GM21619 (cell line): ENCODE measurements at regions not wholly inside any gene's neighbourhood (a gene's known extent, or its start where the extent isn't known, plus 50 kb on each side); places are given as distances from the start of the nearest gene placed in this dataset.
"Not testable (repeated sequence)": the region's sequence is repeated elsewhere in the genome, so short reads cannot be mapped to it uniquely, and the experiment has no call there.

Source experiments
- ATAC-seq: cut with Tn5 transposase; IDR thresholded peaks from one replicate; pipeline ENCODE4 v1.9.1; 2021; ENCODE audit not compliant: unreplicated experiment

GRCh38 chr4:159547645-159548308 lies 444.9 kb downstream of the RAPGEF2 start:
- ATAC-seq = no peak

- ATAC-seq = no peak
These were observed 446.2 kb downstream of the RAPGEF2 start for GRCh38 chr4:159549098-159549518.

- ATAC-seq = no peak
These were observed 448.4 kb downstream of the RAPGEF2 start for GRCh38 chr4:159551281-159551680.

GRCh38 chr4:159552979-159553768 lies 450.3 kb downstream of the RAPGEF2 start:
- no peak for ATAC-seq

- ATAC-seq = no peak
These were observed 453.0 kb downstream of the RAPGEF2 start for GRCh38 chr4:159555873-159556272.

GRCh38 chr4:159562366-159562765 lies 459.5 kb downstream of the RAPGEF2 start:
- ATAC-seq = no peak

- no peak for ATAC-seq
These were observed 460.4 kb downstream of the RAPGEF2 start for GRCh38 chr4:159563257-159563656.

- ATAC-seq = no peak
These were observed 461.7 kb downstream of the RAPGEF2 start for GRCh38 chr4:159564615-159565014.

- no peak for ATAC-seq
These were observed 463.9 kb downstream of the RAPGEF2 start for GRCh38 chr4:159566786-159567185.

- no peak for ATAC-seq
These were observed 474.4 kb downstream of the RAPGEF2 start for GRCh38 chr4:159577241-159577640.

- ATAC-seq = no peak
These were observed 479.8 kb downstream of the RAPGEF2 start for GRCh38 chr4:159582685-159583084.

GRCh38 chr4:159592898-159593556 lies 490.1 kb downstream of the RAPGEF2 start:
- no peak for ATAC-seq

- ATAC-seq = no peak
These were observed 490.8 kb downstream of the RAPGEF2 start for GRCh38 chr4:159593681-159594080.

- no peak for ATAC-seq
These were observed 491.7 kb downstream of the RAPGEF2 start for GRCh38 chr4:159594576-159594975.

GRCh38 chr4:159595101-159595500 lies 492.2 kb downstream of the RAPGEF2 start:
- not testable (repeated sequence) for ATAC-seq

GRCh38 chr4:159598602-159599001 lies 495.7 kb downstream of the RAPGEF2 start:
- no peak for ATAC-seq

- ATAC-seq = no peak
These were observed 497.2 kb downstream of the RAPGEF2 start for GRCh38 chr4:159600061-159600460.

- ATAC-seq = no peak
These were observed 501.9 kb downstream of the RAPGEF2 start for GRCh38 chr4:159604781-159605180.

- no peak for ATAC-seq
These were observed 504.0 kb downstream of the RAPGEF2 start for GRCh38 chr4:159606835-159607234.

GRCh38 chr4:159607809-159608208 lies 504.9 kb downstream of the RAPGEF2 start:
- ATAC-seq = no peak

- no peak for ATAC-seq
These were observed 505.6 kb downstream of the RAPGEF2 start for GRCh38 chr4:159608436-159608835.

GRCh38 chr4:159632031-159632430 lies 529.2 kb downstream of the RAPGEF2 start:
- no peak for ATAC-seq
